Testis (tissue), 2 donors: ENCODE measurements at regions not wholly inside any gene's neighbourhood (a gene's known extent, or its start where the extent isn't known, plus 50 kb on each side); places are given as distances from the start of the nearest gene placed in this dataset.

Experiments
- CTCF ChIP-seq, 3 experiments: fragments of 450-650 bp in 2 of 3; fragments of 200-600 bp in 1 of 3; sonication (generic) in 1 of 3; IDR thresholded peaks; one replicate each; pipeline ENCODE4 v1.5.1; 2016 to 2019; ENCODE audit warnings: antibody characterized with exemption in 3 of 3, mild to moderate bottlenecking in 2 of 3, moderate library complexity in 1 of 3
- POLR2A ChIP-seq: fragments of 450-650 bp; IDR thresholded peaks from one replicate; pipeline ENCODE4 v1.6.1; 2017; ENCODE audit warnings: antibody characterized with exemption, mild to moderate bottlenecking, moderate library complexity

- TF ChIP-seq CTCF (IDR thresholded peaks at IDR 0.05), result no peak
- TF ChIP-seq POLR2A, result no peak
These were observed 113.5 kb downstream of the DSC3 start for GRCh38 chr18:30929065-30929464.
